ENCODE measurements at regions not wholly inside any gene's neighbourhood (a gene's known extent, or its start where the extent isn't known, plus 50 kb on each side); places are given as distances from the start of the nearest gene placed in this dataset.

GRCh38 chr7:119756687-119757086 lies 516.3 kb upstream of the KCND2 start:
- TF ChIP-seq SPI1 (IDR thresholded peaks at IDR 0.05; ENCODE audit: borderline replicate concordance, low read depth) (no peak), POLR2AphosphoS5 (IDR thresholded peaks at IDR 0.05; ENCODE audit: low read depth) (no peak)
